CD4-positive, CD25-positive, alpha-beta regulatory T cell (primary cell): ENCODE measurements at regions not wholly inside any gene's neighbourhood (a gene's known extent, or its start where the extent isn't known, plus 50 kb on each side); places are given as distances from the start of the nearest gene placed in this dataset.

Experiments
- ATAC-seq, 2 donors: fragments of 150-1000 bp; cut with Tn5 transposase; one replicate each; pipeline ENCODE4 v1.10.0; 2021; ENCODE audit warnings: low read depth in 2 of 2, moderate number of reproducible peaks in 2 of 2, moderate library complexity in 1 of 2
- DNase-seq, 3 donors: peaks; one replicate each; pipeline versions ENCODE4 v3.0.0 to v3.0.0-alpha.2; 2012 to 2022; ENCODE audit warnings: mixed read lengths in 1 of 3
- H3K27ac ChIP-seq: one replicate; pipeline ENCODE4 v1.7.0; 2013; ENCODE audit warnings: mild to moderate bottlenecking, low read length; ENCODE audit not compliant: insufficient read depth, poor library complexity, severe bottlenecking
- H3K27me3 ChIP-seq: one replicate; pipeline ENCODE4 v1.7.0; 2013; ENCODE audit warnings: low read length; ENCODE audit not compliant: control insufficient read depth, insufficient read depth
- H3K36me3 ChIP-seq: one replicate; pipeline ENCODE4 v1.7.0; 2013; ENCODE audit warnings: mild to moderate bottlenecking, low read length, moderate library complexity; ENCODE audit not compliant: control insufficient read depth, insufficient read depth
- H3K4me1 ChIP-seq: 2 replicates; pipeline ENCODE4 v1.7.0; 2013; ENCODE audit warnings: mild to moderate bottlenecking, low read length; ENCODE audit not compliant: insufficient read depth, control insufficient read depth, poor library complexity, severe bottlenecking
- H3K4me3 ChIP-seq: one replicate; pipeline ENCODE4 v1.7.0; 2013; ENCODE audit warnings: low read depth, mild to moderate bottlenecking, low read length, moderate library complexity
- H3K9me3 ChIP-seq, 2 experiments: 1 replicate in 1 of 2; 2 replicates in 1 of 2; pipeline ENCODE4 v1.7.0; 2013; ENCODE audit warnings: low read length in 2 of 2, mild to moderate bottlenecking in 1 of 2, moderate library complexity in 1 of 2; ENCODE audit not compliant: control insufficient read depth in 2 of 2
- H3K27ac Mint-ChIP-seq, 3 donors: one replicate each; pipeline ENCODE4 v1.8.0; 2020 to 2022; ENCODE audit warnings: mild to moderate bottlenecking in 3 of 3, mixed read lengths in 3 of 3, moderate library complexity in 2 of 3
- H3K27me3 Mint-ChIP-seq: one replicate; pipeline ENCODE4 v1.8.0; 2022; ENCODE audit warnings: mild to moderate bottlenecking, mixed read lengths
- H3K36me3 Mint-ChIP-seq: one replicate; pipeline ENCODE4 v1.8.0; 2020; ENCODE audit warnings: mixed read lengths
- H3K4me1 Mint-ChIP-seq, 4 donors: one replicate each; pipeline ENCODE4 v1.8.0; 2020 to 2022; ENCODE audit warnings: mixed read lengths in 4 of 4, mild to moderate bottlenecking in 1 of 4
- H3K4me3 Mint-ChIP-seq, 4 donors: one replicate each; pipeline ENCODE4 v1.8.0; 2020 to 2022; ENCODE audit warnings: mild to moderate bottlenecking in 4 of 4, mixed read lengths in 4 of 4, moderate library complexity in 3 of 4
- H3K9me3 Mint-ChIP-seq, 7 donors: one replicate each; pipeline ENCODE4 v1.8.0; 2020 to 2022; ENCODE audit warnings: mixed read lengths in 7 of 7, mild to moderate bottlenecking in 3 of 7, moderate library complexity in 2 of 7

- no peak overlapping the region for H3K4me3 ChIP-seq
- no peaks in the 10 kb centered on the region for H3K27me3 ChIP-seq
- H3K4me3 Mint-ChIP-seq: no peak overlapping the region
- H3K4me1 ChIP-seq: no peaks in the 10 kb centered on the region
- DNase-seq: no peak
- no peaks in the 10 kb centered on the region for H3K9me3 ChIP-seq
- H3K27me3 Mint-ChIP-seq: no peaks in the 10 kb centered on the region
- H3K9me3 Mint-ChIP-seq: peaks cover 0 to 8% (median 0%) of the 10 kb centered on the region in 7 donors
- no peak overlapping the region for H3K27ac ChIP-seq
- no peaks in the 10 kb centered on the region for H3K36me3 Mint-ChIP-seq
- no peaks in the 10 kb centered on the region for H3K4me1 Mint-ChIP-seq
- H3K36me3 ChIP-seq: no peaks in the 10 kb centered on the region
- H3K27ac Mint-ChIP-seq: no peak overlapping the region
- no peak for ATAC-seq
These were observed 231.6 kb upstream of the TNC start for GRCh38 chr9:115349542-115349941.

GRCh38 chr9:115350548-115350947, 232.6 kb upstream of the TNC start:
- H3K4me1 Mint-ChIP-seq: no peaks in the 10 kb centered on the region
- Histone ChIP-seq H3K9me3 (no peaks in the 10 kb centered on the region), H3K4me3 (no peak overlapping the region), H3K4me1 (no peaks in the 10 kb centered on the region), H3K36me3 (no peaks in the 10 kb centered on the region), H3K27ac (no peak overlapping the region), H3K27me3 (no peaks in the 10 kb centered on the region)
- H3K9me3 Mint-ChIP-seq: peaks cover 0 to 7% (median 0%) of the 10 kb centered on the region in 7 donors
- H3K27ac Mint-ChIP-seq: no peak overlapping the region
- ATAC-seq: no peak
- no peak for DNase-seq
- no peaks in the 10 kb centered on the region for H3K27me3 Mint-ChIP-seq
- no peak overlapping the region for H3K4me3 Mint-ChIP-seq
- no peaks in the 10 kb centered on the region for H3K36me3 Mint-ChIP-seq

- H3K4me1 ChIP-seq: no peaks in the 10 kb centered on the region
- H3K4me3 ChIP-seq: no peak overlapping the region
- H3K4me1 Mint-ChIP-seq: no peaks in the 10 kb centered on the region
- no peaks in the 10 kb centered on the region for H3K36me3 Mint-ChIP-seq
- no peaks in the 10 kb centered on the region for H3K27me3 ChIP-seq
- no peak overlapping the region for H3K27ac ChIP-seq
- DNase-seq: no peak
- no peak for ATAC-seq
- no peaks in the 10 kb centered on the region for H3K27me3 Mint-ChIP-seq
- no peaks in the 10 kb centered on the region for H3K36me3 ChIP-seq
- H3K9me3 Mint-ChIP-seq: peaks cover 0 to 3% (median 0%) of the 10 kb centered on the region in 7 donors
- H3K9me3 ChIP-seq: no peaks in the 10 kb centered on the region
- no peak overlapping the region for H3K4me3 Mint-ChIP-seq
- H3K27ac Mint-ChIP-seq: no peak overlapping the region
These were observed 235.7 kb upstream of the TNC start for GRCh38 chr9:115353681-115354080.

DNA sequence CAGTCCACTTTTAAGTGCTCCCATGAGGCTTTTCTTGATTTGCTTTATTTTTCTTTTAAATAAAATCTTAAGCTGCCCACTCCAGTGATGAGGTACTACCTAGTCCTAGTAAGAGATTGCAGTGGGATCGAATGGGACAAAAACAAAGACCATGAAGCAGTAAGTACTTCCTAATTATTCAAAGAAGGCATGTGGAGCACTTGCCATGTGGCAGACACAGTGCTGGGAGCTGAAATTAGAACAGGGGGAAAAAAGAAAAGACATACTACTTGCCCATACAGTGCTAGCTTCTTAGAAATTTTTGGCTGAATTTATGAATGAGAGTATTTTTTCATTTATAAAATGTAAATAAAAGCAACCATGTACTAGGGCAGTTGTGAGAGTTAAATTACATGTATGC, 239.9 kb upstream of the TNC start:
- H3K27ac ChIP-seq: no peak overlapping the region
- H3K9me3 ChIP-seq: no peaks in the 10 kb centered on the region
- H3K4me1 ChIP-seq: no peaks in the 10 kb centered on the region
- no peak overlapping the region for H3K4me3 ChIP-seq
- H3K27ac Mint-ChIP-seq: no peak overlapping the region
- H3K27me3 ChIP-seq: no peaks in the 10 kb centered on the region
- no peak overlapping the region for H3K4me3 Mint-ChIP-seq
- H3K36me3 ChIP-seq: no peaks in the 10 kb centered on the region
- no peaks in the 10 kb centered on the region for H3K36me3 Mint-ChIP-seq
- peaks cover 0 to 1% (median 0%) of the 10 kb centered on the region in 7 donors for H3K9me3 Mint-ChIP-seq
- ATAC-seq: no peak
- no peak for DNase-seq
- H3K27me3 Mint-ChIP-seq: no peaks in the 10 kb centered on the region
- H3K4me1 Mint-ChIP-seq: no peaks in the 10 kb centered on the region

DNA sequence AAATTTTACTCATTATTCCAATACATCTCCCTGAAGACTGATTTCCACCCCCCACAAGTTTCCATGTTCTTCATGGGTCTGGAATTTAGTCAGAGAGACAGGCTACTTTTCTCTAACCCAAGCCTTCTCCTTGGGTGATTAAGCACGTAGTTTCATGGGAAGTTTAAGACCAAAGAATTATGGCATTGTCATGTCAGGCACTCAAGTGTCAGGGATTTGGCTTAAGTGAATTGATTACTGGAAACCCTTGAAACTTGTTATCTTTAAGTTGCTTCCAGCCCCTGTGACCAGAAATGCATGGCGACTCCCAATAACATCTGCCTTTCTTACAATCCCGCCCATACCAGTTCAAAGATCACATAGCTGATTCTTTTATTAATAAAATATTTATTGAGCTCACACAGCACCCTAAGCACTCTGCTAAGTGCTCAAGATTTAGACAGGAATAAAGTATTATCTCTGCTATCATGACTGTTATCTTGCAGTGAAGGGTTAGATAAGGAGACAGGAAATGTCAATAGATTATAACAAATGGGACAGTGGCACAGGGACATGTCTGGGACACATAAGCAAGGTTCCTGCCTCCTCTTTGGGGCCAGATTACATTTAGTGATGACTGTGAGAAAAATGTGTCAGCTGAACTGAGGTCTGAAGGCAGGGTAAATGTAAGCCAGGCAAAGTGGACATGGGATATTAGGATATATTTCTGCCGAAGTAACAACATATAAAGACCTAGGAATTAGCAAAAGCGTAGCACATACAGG, 241.2 kb upstream of the TNC start:
- Histone ChIP-seq H3K36me3 (no peaks in the 10 kb centered on the region), H3K4me1 (no peaks in the 10 kb centered on the region), H3K27me3 (no peaks in the 10 kb centered on the region), H3K27ac (no peak overlapping the region), H3K4me3 (no peak overlapping the region), H3K9me3 (no peaks in the 10 kb centered on the region)
- no peaks in the 10 kb centered on the region for H3K36me3 Mint-ChIP-seq
- DNase-seq (no peak), ATAC-seq (no peak)
- H3K27me3 Mint-ChIP-seq: no peaks in the 10 kb centered on the region
- no peak overlapping the region for H3K4me3 Mint-ChIP-seq
- H3K9me3 Mint-ChIP-seq: peaks cover 0 to 1% (median 0%) of the 10 kb centered on the region in 7 donors
- H3K27ac Mint-ChIP-seq: no peak overlapping the region
- no peaks in the 10 kb centered on the region for H3K4me1 Mint-ChIP-seq

- Histone ChIP-seq H3K9me3 (no peaks in the 10 kb centered on the region), H3K4me1 (no peaks in the 10 kb centered on the region), H3K27ac (no peak overlapping the region), H3K27me3 (no peaks in the 10 kb centered on the region), H3K4me3 (no peak overlapping the region), H3K36me3 (no peaks in the 10 kb centered on the region)
- no peaks in the 10 kb centered on the region for H3K4me1 Mint-ChIP-seq
- no peaks in the 10 kb centered on the region for H3K27me3 Mint-ChIP-seq
- H3K27ac Mint-ChIP-seq: no peak overlapping the region
- no peaks in the 10 kb centered on the region for H3K36me3 Mint-ChIP-seq
- H3K4me3 Mint-ChIP-seq: no peak overlapping the region
- DNase-seq (no peak), ATAC-seq (no peak)
- peaks cover 0 to 1% (median 0%) of the 10 kb centered on the region in 7 donors for H3K9me3 Mint-ChIP-seq
These were observed 242.2 kb upstream of the TNC start for GRCh38 chr9:115360122-115360521.

GRCh38 chr9:115362101-115362500, 244.1 kb upstream of the TNC start:
- H3K27ac ChIP-seq: no peak overlapping the region
- no peak overlapping the region for H3K27ac Mint-ChIP-seq

DNA sequence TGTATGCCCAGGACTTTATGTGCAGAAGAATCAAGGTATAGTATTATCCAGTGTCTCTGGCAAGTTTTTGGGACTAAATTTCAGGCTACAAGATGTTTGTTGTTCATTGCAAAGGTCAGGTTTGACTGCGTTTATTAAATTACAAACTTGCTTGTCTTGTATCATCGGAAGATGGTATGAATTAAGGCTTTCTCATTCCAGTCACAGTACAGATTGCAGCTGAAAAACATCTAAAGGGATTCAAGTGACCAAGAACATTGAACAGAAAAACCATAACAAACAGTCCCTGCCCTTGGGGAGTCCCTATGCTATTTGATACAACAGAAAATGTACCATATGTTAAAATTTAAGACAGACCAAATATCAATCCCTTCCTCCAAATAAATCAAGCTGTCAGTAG, 244.7 kb upstream of the TNC start:
- Histone ChIP-seq H3K27ac (no peak overlapping the region), H3K27me3 (no peaks in the 10 kb centered on the region), H3K4me1 (no peaks in the 10 kb centered on the region), H3K9me3 (no peaks in the 10 kb centered on the region), H3K4me3 (no peak overlapping the region), H3K36me3 (no peaks in the 10 kb centered on the region)
- no peaks in the 10 kb centered on the region for H3K27me3 Mint-ChIP-seq
- H3K36me3 Mint-ChIP-seq: no peaks in the 10 kb centered on the region
- peaks cover 0 to 1% (median 0%) of the 10 kb centered on the region in 7 donors for H3K9me3 Mint-ChIP-seq
- DNase-seq: no peak
- no peak overlapping the region for H3K4me3 Mint-ChIP-seq
- no peaks in the 10 kb centered on the region for H3K4me1 Mint-ChIP-seq
- no peak for ATAC-seq
- H3K27ac Mint-ChIP-seq: no peak overlapping the region

More at GRCh38 chr9:115362101-115362500, 244.1 kb upstream of the TNC start:
- no peaks in the 10 kb centered on the region for H3K36me3 Mint-ChIP-seq
- no peaks in the 10 kb centered on the region for H3K4me1 ChIP-seq
- peaks cover 0 to 1% (median 0%) of the 10 kb centered on the region in 7 donors for H3K9me3 Mint-ChIP-seq
- H3K4me3 Mint-ChIP-seq: no peak overlapping the region
- no peaks in the 10 kb centered on the region for H3K9me3 ChIP-seq
- no peak overlapping the region for H3K4me3 ChIP-seq
- H3K36me3 ChIP-seq: no peaks in the 10 kb centered on the region
- H3K4me1 Mint-ChIP-seq: no peaks in the 10 kb centered on the region
- no peak for DNase-seq
- ATAC-seq: no peak
- no peaks in the 10 kb centered on the region for H3K27me3 ChIP-seq
- no peaks in the 10 kb centered on the region for H3K27me3 Mint-ChIP-seq
